ENCODE measurements at regions not wholly inside any gene's neighbourhood (a gene's known extent, or its start where the extent isn't known, plus 50 kb on each side); places are given as distances from the start of the nearest gene placed in this dataset.

GRCh38 chr12:127860536-127860935 is 406.4 kb upstream of the TMEM132C start:
- TF ChIP-seq, protein P1, sequence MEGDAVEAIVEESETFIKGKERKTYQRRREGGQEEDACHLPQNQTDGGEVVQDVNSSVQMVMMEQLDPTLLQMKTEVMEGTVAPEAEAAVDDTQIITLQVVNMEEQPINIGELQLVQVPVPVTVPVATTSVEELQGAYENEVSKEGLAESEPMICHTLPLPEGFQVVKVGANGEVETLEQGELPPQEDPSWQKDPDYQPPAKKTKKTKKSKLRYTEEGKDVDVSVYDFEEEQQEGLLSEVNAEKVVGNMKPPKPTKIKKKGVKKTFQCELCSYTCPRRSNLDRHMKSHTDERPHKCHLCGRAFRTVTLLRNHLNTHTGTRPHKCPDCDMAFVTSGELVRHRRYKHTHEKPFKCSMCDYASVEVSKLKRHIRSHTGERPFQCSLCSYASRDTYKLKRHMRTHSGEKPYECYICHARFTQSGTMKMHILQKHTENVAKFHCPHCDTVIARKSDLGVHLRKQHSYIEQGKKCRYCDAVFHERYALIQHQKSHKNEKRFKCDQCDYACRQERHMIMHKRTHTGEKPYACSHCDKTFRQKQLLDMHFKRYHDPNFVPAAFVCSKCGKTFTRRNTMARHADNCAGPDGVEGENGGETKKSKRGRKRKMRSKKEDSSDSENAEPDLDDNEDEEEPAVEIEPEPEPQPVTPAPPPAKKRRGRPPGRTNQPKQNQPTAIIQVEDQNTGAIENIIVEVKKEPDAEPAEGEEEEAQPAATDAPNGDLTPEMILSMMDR (conservative IDR thresholded peaks at IDR 0.05; ENCODE audit: low read depth in 2 of 2), result no peak
- TF ChIP-seq STAT1 (IDR thresholded peaks at IDR 0.05; ENCODE audit: unreplicated experiment) (no peak), POLR2AphosphoS5 (IDR thresholded peaks at IDR 0.05; ENCODE audit: low read depth) (no peak), EZH2phosphoT487 (IDR thresholded peaks at IDR 0.05; ENCODE audit: unreplicated experiment) (no peak), EZH2 (IDR thresholded peaks at IDR 0.05; ENCODE audit: low read depth, unreplicated experiment) (no peak), ZNF331 (CRISPR knock-in tag; IDR thresholded peaks at IDR 0.05; ENCODE audit: low read depth) (no peak), JUNB (IDR thresholded peaks at IDR 0.05; ENCODE audit: unreplicated experiment) (no peak), ZNF462 (CRISPR knock-in tag; IDR thresholded peaks at IDR 0.05) (no peak), CREB1 (CRISPR knock-in tag; IDR thresholded peaks at IDR 0.05; ENCODE audit: low read depth) (no peak), NANOG (IDR thresholded peaks at IDR 0.05; ENCODE audit: borderline replicate concordance) (no peak), ZNF114 (CRISPR knock-in tag; IDR thresholded peaks at IDR 0.05) (no peak)
- TF ChIP-seq, protein P2, sequence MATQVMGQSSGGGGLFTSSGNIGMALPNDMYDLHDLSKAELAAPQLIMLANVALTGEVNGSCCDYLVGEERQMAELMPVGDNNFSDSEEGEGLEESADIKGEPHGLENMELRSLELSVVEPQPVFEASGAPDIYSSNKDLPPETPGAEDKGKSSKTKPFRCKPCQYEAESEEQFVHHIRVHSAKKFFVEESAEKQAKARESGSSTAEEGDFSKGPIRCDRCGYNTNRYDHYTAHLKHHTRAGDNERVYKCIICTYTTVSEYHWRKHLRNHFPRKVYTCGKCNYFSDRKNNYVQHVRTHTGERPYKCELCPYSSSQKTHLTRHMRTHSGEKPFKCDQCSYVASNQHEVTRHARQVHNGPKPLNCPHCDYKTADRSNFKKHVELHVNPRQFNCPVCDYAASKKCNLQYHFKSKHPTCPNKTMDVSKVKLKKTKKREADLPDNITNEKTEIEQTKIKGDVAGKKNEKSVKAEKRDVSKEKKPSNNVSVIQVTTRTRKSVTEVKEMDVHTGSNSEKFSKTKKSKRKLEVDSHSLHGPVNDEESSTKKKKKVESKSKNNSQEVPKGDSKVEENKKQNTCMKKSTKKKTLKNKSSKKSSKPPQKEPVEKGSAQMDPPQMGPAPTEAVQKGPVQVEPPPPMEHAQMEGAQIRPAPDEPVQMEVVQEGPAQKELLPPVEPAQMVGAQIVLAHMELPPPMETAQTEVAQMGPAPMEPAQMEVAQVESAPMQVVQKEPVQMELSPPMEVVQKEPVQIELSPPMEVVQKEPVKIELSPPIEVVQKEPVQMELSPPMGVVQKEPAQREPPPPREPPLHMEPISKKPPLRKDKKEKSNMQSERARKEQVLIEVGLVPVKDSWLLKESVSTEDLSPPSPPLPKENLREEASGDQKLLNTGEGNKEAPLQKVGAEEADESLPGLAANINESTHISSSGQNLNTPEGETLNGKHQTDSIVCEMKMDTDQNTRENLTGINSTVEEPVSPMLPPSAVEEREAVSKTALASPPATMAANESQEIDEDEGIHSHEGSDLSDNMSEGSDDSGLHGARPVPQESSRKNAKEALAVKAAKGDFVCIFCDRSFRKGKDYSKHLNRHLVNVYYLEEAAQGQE (IDR thresholded peaks at IDR 0.05; ENCODE audit: unreplicated experiment), result no peak
- TF ChIP-seq, protein P3, sequence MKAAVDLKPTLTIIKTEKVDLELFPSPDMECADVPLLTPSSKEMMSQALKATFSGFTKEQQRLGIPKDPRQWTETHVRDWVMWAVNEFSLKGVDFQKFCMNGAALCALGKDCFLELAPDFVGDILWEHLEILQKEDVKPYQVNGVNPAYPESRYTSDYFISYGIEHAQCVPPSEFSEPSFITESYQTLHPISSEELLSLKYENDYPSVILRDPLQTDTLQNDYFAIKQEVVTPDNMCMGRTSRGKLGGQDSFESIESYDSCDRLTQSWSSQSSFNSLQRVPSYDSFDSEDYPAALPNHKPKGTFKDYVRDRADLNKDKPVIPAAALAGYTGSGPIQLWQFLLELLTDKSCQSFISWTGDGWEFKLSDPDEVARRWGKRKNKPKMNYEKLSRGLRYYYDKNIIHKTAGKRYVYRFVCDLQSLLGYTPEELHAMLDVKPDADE (IDR thresholded peaks at IDR 0.05), result no peak
